Stimulated activated CD4-positive, alpha-beta T cell treated with anti-CD3 and anti-CD28 coated beads, Interleukin-1b, Interleukin-23, amount 100 ng/mL, for 24 hours (primary cell): ENCODE measurements at regions not wholly inside any gene's neighbourhood (a gene's known extent, or its start where the extent isn't known, plus 50 kb on each side); places are given as distances from the start of the nearest gene placed in this dataset.
"Not testable (repeated sequence)": the region's sequence is repeated elsewhere in the genome, so short reads cannot be mapped to it uniquely, and the experiment has no call there.

ENCODE experiments used
- DNase-seq, 4 experiments: peaks; one replicate each; pipeline ENCODE4 v3.0.0-alpha.2; 2020; ENCODE audit warnings: low read depth in 4 of 4, low spot score in 1 of 4

GRCh38 chr2:196276421-196276820 lies 105.0 kb upstream of the STK17B start:
- DNase-seq = no peak

GRCh38 chr2:196277002-196277401 lies 105.6 kb upstream of the STK17B start:
- no peak for DNase-seq

DNA sequence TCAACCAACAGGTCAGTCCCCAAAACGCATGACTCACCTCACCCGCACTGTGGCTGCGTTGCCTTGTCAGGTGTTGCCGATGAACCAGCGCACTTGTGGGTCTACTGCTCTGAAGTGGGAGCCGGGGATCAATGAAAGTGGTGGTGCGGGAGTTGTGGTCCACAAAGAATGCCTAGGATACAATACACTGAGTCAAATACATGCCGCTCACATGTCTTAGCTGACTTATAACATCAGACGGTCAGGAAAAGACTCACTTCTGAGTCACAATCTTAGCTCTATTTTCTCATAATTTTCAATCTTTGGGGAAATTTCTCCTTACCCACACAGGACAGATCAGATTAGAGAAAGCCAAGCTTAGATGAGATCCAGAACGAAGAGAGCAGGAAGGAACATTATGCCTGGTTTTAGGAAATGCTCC lies 107.1 kb upstream of the STK17B start:
- peak in 3 of 4 experiments; percentile 16 to 49 (median 37) for DNase-seq

DNA sequence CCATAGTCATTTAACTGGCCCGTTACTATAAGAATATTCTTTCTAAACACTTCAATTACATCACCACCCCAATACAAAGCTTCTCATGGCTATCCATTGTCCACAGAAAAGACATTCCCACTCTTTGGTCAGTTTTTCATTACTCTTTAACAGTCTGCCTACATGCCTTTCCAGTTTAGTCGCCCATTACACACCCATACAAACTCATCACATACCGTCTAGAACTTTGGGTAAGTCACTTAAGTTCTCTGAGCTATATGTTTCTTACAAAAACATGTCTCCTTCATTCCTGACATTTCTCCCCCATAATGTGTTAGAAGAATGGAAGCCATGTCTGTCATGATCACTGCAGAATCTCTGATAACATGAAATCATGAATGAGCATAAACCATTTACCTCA lies 108.2 kb upstream of the STK17B start:
- DNase-seq = no peak

DNA sequence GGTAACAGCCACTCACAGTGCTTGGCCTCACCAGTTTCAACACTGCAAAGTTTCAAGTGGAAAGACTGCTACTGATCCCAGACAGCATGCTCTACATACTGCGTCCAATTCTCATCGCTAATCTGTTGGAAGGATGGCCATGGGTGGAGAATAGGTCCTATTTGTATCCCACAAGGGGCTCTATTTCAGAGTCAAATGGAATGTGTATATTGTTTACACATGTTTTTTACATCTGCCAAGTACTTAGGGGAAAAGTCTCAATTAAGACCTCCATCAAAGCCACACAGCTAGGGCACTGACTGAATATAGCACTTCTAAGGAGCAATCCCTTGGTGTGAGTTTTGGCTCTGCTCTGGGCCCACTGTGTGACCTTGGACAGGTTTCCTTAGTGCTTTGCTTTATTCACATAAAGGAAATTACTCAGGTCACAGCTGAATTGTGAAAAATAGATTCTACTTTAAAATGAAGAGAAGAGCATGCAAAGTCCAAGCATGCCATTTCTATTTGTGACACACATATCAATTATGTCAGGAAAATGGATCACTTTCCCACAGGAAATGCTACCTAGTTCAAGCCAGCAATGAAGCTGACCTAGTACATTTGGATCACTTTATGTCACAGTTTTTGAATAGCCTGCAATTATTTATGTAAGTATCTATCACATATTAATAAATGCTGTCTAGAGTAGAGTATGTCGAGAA lies 112.9 kb upstream of the STK17B start:
- no peak for DNase-seq

DNA sequence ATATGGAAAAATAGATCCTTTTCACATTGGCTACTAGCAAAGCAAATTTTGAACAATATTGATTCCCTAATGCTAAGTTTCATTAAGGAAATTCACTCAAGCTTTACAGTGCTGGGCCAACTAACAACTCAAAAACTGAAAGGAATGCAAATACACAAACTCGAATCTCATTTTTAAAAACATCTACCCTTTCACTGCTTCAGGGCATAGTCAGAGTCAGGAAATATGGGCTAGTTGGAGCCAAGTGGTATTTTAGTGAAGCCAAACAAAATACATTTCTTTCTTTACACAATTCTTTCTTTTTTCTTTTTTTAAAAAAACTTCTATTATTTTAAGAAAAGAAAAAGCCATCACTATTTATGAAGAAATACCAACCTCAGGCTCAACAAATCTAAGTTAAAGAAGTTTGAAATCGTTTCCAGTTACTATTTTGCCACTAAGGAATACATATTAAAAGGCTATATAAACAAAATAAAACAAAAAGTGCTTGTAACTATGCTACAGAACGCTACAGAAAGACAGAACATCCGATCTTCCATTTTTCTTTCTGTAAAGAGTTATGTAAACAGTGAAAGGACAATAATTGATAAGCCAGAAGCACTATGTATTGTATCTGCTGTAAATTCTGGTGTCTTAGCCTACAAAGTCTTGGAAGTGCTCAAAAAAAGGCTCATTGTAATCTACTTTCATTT lies 113.6 kb upstream of the STK17B start:
- DNase-seq = no peak

- no peak for DNase-seq
Observed at GRCh38 chr2:196286821-196287220, 115.4 kb upstream of the STK17B start.

DNA sequence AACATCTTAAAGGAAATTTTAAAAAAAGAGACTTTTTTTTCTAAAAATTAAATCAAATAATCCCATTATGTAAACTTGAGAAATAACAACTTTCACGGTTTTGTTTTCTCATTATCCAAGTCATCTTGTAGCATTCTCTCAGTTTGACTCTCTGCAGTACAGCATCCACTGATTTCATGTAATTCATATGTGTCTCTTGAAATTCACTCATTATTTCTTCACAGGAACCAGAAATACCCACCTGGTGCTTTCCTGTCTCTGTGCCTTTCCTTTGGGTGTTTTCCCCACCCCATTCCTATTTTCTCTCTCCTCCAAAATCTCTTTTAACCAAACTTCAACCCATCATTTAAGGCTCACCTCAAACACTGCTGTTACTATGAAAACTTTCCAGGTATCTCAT lies 116.1 kb upstream of the STK17B start:
- no peak for DNase-seq

DNA sequence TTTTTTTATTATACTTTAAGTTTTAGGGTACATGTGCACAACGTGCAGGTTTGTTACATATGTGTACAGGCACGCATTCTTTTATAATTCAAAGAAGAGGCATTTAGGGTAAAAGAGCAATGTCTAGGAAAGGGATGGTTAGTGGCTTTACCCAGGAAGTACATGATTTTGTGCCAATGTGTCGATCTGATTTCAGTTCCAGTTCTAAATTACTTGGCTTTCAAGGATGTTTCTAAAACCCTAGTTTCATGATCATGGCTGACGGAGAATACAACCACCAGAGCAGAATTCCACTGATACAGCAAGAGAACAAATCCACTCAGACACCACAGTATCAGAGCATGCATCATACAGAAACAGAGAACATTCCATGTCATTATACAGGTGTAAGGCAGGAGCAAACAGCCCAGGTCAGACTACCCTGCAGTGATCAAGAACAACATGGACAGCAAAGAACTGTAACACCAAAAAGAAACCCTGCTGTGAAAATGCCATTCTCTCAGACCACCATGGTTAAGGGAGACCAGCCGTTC lies 116.7 kb upstream of the STK17B start:
- DNase-seq = no peak

- DNase-seq = no peak
Observed at GRCh38 chr2:196289000-196289399, 117.6 kb upstream of the STK17B start.

GRCh38 chr2:196290136-196290535 lies 118.8 kb upstream of the STK17B start:
- no peak for DNase-seq

DNA sequence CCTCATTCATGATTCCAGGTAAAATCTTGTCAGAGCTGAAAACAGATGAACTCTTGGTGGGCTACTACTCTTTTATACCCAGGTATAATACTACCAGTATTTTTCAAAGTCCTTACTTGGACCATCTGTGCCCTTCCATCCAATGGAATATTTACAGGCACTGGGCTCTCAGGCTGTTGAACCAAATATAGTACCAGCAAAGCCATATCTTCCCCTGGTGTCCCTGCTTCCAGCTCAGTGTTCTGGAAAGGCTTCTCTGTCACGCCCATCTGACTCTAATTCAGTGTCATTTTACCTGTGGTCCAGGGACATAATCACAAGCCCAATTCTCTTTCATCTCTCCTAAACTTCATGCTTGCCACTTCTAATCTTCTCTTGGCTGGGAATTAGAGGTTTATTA lies 119.2 kb upstream of the STK17B start:
- DNase-seq = no peak

- no peak for DNase-seq
Observed at GRCh38 chr2:196291426-196291825, 120.0 kb upstream of the STK17B start.

DNA sequence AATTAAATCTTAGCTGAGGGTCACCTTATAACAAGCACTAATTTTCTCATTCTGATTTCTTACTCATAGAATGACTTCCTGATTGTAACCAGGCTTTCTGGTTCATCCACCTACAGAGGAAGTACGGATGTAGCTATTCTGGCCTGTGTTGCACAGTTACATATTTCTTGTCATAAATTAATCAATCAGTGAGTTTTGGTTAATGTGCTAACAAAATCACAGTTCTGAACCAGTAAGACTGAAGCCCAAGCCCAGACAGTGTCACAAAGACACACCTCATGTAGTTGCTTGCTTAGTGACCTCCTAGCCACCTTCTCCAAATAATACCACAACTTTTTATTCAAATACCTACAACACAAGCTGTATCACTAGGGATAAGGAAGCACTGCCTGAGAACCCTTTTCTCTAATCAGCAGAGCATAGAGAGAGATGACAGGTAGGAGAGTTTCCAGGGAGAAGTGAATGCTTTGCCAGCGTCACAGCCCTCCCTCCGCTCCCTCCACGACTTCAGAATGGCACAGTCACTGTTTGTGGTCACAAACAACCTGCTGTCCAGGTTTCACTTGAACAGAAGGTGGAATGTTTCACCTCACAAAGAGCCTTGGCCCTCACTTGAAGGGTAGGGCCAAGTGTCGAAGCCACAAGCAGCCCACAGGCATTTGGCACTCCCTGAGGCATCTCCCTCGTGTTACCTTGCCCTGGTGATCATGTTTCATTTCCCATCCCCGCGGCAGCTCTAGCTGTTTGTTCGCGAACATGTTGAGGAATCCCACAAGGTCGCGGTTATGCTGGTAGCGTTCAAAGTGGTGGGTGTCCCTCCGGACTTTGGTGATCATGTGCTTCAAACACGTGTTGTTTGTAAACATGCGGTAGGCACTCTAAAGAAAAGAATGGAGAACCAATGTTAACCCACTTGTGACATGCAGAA lies 120.8 kb upstream of the STK17B start:
- DNase-seq = no peak

- no peak for DNase-seq
Observed at GRCh38 chr2:196293751-196294515, 122.6 kb upstream of the STK17B start.

- DNase-seq = no peak
Observed at GRCh38 chr2:196294516-196294909, 123.1 kb upstream of the STK17B start.

GRCh38 chr2:196295005-196295404 lies 123.6 kb upstream of the STK17B start:
- no peak for DNase-seq

- not testable (repeated sequence) for DNase-seq
Observed at GRCh38 chr2:196298106-196298723, 126.8 kb upstream of the STK17B start.

DNA sequence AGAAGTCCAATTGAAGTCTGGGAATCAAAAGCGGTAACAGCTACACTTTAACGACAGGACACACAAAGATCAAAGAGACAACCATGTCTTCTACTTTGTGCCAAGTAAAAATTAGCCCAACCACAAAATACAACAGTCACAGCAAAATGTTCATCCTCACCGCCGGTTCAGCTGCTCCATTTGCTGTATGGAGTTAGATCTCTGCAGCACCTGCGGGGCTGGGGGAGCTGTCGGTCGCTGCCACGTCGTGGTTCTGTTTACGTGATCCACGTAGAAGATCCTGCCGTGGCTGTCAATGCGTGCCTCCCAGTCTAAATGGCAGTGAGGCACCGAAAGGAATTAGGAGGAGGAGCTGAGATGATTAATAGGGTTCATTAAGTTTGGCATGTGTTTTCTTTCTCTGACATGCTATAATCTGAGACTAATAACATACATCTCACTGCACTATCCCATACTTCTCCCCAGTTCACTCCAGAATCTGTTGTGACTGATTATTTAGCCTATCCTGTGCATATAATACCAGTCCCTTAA lies 136.5 kb upstream of the STK17B start:
- DNase-seq = no peak

DNA sequence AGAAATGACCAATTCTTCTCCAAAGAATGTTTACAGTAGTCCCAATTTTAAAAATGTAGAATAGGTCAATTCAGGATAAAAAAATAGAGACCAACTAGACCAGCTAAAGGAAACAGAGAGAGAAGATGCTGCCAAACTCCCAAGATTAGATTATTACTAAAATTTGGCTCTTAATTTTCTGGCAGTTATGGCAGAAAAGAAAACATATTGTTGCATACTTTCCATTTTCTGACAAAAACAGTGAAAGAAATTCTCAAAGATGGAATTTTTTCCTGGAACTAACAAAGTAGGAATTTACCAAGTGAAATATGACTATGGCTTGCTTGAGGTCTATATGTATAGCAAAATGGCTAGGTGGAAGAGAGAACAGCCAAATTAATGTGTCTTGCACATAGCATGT lies 138.3 kb upstream of the STK17B start:
- no peak for DNase-seq
